SU-DHL-6 (cell line): ENCODE measurements at regions not wholly inside any gene's neighbourhood (a gene's known extent, or its start where the extent isn't known, plus 50 kb on each side); places are given as distances from the start of the nearest gene placed in this dataset.

Experiments
- H2AFZ ChIP-seq: fragments of 200-600 bp; sonication (generic); 2 replicates; pipeline ENCODE4 v1.6.1; 2014; ENCODE audit warnings: low read depth, mild to moderate bottlenecking, moderate library complexity, mixed read lengths, antibody characterized with exemption, low read length; ENCODE audit not compliant: severe bottlenecking
- H3F3A ChIP-seq: fragments of 200-600 bp; shearing (Covaris generic); 2 replicates; pipeline ENCODE4 v1.6.0; 2016; ENCODE audit warnings: antibody characterized with exemption, mild to moderate bottlenecking; ENCODE audit not compliant: insufficient read depth
- H3K27ac ChIP-seq: fragments of 200-600 bp; sonication (generic); 2 replicates; pipeline ENCODE4 v1.5.1; 2016; ENCODE audit warnings: low read depth, mild to moderate bottlenecking, low read length, moderate library complexity, mixed read lengths
- H3K27me3 ChIP-seq: fragments of 200-600 bp; sonication (generic), shearing (Covaris generic); 2 replicates; pipeline ENCODE4 v1.6.0; 2014; ENCODE audit warnings: mild to moderate bottlenecking, low read length
- H3K36me3 ChIP-seq: fragments of 200-600 bp; sonication (generic); 2 replicates; pipeline ENCODE4 v1.6.1; 2014; ENCODE audit warnings: mild to moderate bottlenecking, low read length, mixed read lengths
- H3K4me2 ChIP-seq: fragments of 300-600, 200-600 bp; shearing (Covaris generic), sonication (generic); 2 replicates; pipeline ENCODE4 v1.6.0; 2014; ENCODE audit warnings: low read length, low read depth, mild to moderate bottlenecking; ENCODE audit not compliant: poor library complexity, severe bottlenecking
- H3K4me3 ChIP-seq: fragments of 200-600 bp; sonication (generic); 2 replicates; pipeline ENCODE4 v1.5.1; 2014; ENCODE audit warnings: antibody characterized with exemption, low read length, mild to moderate bottlenecking, mixed read lengths; ENCODE audit not compliant: insufficient read depth, poor library complexity, severe bottlenecking
- H3K79me2 ChIP-seq: fragments of 200-600 bp; sonication (generic); 2 replicates; pipeline ENCODE4 v1.6.1; 2014; ENCODE audit warnings: mild to moderate bottlenecking, low read length, moderate library complexity; ENCODE audit not compliant: insufficient read depth
- H3K9ac ChIP-seq: fragments of 200-600 bp; sonication (generic); 2 replicates; pipeline ENCODE4 v1.7.0; 2014; ENCODE audit warnings: mild to moderate bottlenecking, low read length
- H3K9me2 ChIP-seq: fragments of 200-600 bp; sonication (generic); replicated peaks from 2 replicates; pipeline ENCODE4 v1.6.1; 2014; ENCODE audit warnings: low read length; ENCODE audit not compliant: insufficient read depth
- H3K9me3 ChIP-seq: fragments of 200-600 bp; sonication (generic); 2 replicates; pipeline ENCODE4 v1.6.1; 2014; ENCODE audit warnings: low read length, mixed read lengths; ENCODE audit not compliant: insufficient read depth
- H4K20me1 ChIP-seq: fragments of 200-600 bp; sonication (generic); 2 replicates; pipeline ENCODE4 v1.6.1; 2014; ENCODE audit warnings: low read depth, mild to moderate bottlenecking, antibody characterized with exemption, low read length, moderate library complexity, mixed read lengths
- CTCF ChIP-seq: fragments of 200-600 bp; sonication (generic); IDR thresholded peaks from one replicate; pipeline ENCODE4 v1.5.1; 2017; ENCODE audit warnings: antibody characterized with exemption, mild to moderate bottlenecking, low read length, moderate library complexity; ENCODE audit not compliant: insufficient read depth, poor library complexity, severe bottlenecking
- EZH2phosphoT487 ChIP-seq: fragments of 200-600 bp; sonication (generic), shearing (Covaris generic); conservative IDR thresholded peaks from 2 replicates; pipeline ENCODE4 v1.6.1; 2018; ENCODE audit warnings: mild to moderate bottlenecking, antibody characterized with exemption, low read length, moderate library complexity, mixed read lengths

GRCh38 chr14:97301931-97302559 lies 504.9 kb downstream of the VRK1 start:
- Histone ChIP-seq H3F3A (no peaks in the 10 kb centered on the region), H3K9me2 (no peaks in the 10 kb centered on the region), H3K4me3 (no peak overlapping the region), H2AFZ (no peak overlapping the region), H3K9me3 (no peaks in the 10 kb centered on the region), H3K27ac (no peak overlapping the region), H3K9ac (no peak overlapping the region), H3K27me3 (no peaks in the 10 kb centered on the region), H3K36me3 (no peaks in the 10 kb centered on the region), H3K4me2 (no peak overlapping the region), H4K20me1 (no peaks in the 10 kb centered on the region), H3K79me2 (no peaks in the 10 kb centered on the region)
- TF ChIP-seq EZH2phosphoT487 (no peak), CTCF (no peak)

DNA sequence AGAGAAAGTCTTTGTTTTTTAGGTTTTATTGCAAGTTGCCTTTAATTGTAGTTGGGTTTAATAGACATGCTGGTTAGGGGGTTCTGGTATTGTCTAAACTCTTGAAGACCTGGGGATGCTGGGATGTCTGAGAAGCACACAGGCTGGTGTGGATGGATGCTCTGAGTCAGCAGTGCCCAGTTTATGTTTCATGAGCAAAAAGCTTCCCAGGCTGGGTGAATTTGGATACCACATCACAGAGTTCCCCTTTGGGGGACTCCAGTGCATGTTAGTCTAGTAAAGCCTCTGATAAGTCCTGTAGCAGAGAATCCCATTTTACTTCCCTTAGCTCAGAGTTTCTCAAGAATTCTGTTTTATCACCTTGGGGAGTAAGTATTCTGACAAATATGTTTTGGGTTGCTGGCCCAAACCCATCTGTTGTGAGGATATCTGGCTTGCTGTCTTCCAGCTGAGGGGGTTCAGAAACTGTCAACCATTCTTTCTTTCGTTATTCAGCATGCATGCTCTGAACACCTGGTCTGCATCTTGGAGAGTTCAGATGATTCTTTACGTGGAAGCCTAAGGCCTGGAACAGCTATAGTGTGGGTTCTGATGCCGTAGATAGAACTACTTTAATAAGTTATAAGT lies 509.1 kb downstream of the VRK1 start:
- Histone ChIP-seq H3K27me3 (no peaks in the 10 kb centered on the region), H3K4me2 (no peak overlapping the region), H3K9ac (no peak overlapping the region), H3K9me2 (no peaks in the 10 kb centered on the region), H3K36me3 (no peaks in the 10 kb centered on the region), H2AFZ (no peak overlapping the region), H3F3A (no peaks in the 10 kb centered on the region), H3K27ac (no peak overlapping the region), H4K20me1 (no peaks in the 10 kb centered on the region), H3K4me3 (no peak overlapping the region), H3K79me2 (no peaks in the 10 kb centered on the region), H3K9me3 (no peaks in the 10 kb centered on the region)
- TF ChIP-seq CTCF, result no peak
- TF ChIP-seq EZH2phosphoT487, result no peak

DNA sequence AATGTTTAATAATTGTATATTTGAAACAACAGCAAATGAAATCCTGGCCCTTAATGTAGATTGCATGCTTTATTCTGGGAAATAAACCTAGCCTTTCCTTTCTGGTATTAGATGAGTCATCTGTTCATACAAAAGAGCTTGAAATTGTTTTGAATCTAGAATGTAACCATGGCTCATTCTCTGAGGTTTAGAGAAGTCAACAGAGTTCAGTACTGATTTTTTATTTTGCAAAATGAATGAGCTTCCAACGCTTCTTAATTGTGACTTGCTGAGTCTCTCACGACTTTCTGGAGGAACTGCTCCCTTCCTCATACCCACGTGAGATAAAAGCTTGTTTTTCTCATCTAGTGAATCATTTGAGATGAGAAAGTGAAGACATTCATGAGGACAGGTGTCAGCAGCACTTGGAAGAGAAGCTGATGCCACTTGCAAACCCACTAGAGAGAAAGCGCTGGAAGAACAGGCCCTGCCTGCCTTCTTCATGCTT lies 509.6 kb downstream of the VRK1 start:
- H2AFZ ChIP-seq, result no peak overlapping the region
- no peak overlapping the region for H3K9ac ChIP-seq
- H3K79me2 ChIP-seq, result no peaks in the 10 kb centered on the region
- H3F3A ChIP-seq, result no peaks in the 10 kb centered on the region
- no peaks in the 10 kb centered on the region for H4K20me1 ChIP-seq
- H3K9me2 ChIP-seq, result no peaks in the 10 kb centered on the region
- no peak overlapping the region for H3K27ac ChIP-seq
- no peak overlapping the region for H3K4me2 ChIP-seq
- TF ChIP-seq CTCF (no peak), EZH2phosphoT487 (no peak)
- no peaks in the 10 kb centered on the region for H3K36me3 ChIP-seq
- no peaks in the 10 kb centered on the region for H3K27me3 ChIP-seq
- H3K4me3 ChIP-seq, result no peak overlapping the region
- no peaks in the 10 kb centered on the region for H3K9me3 ChIP-seq
